ENCODE measurements at regions not wholly inside any gene's neighbourhood (a gene's known extent, or its start where the extent isn't known, plus 50 kb on each side); places are given as distances from the start of the nearest gene placed in this dataset.
"Not testable (repeated sequence)": the region's sequence is repeated elsewhere in the genome, so short reads cannot be mapped to it uniquely, and the experiment has no call there.

GRCh38 chr4:3997386-3997785 is 229.3 kb downstream of the OTOP1 start:
- not testable (repeated sequence) for TF ChIP-seq CTCF (conservative IDR thresholded peaks at IDR 0.05; ENCODE audit: low read length); EZH2phosphoT487 (IDR thresholded peaks at IDR 0.05; ENCODE audit: borderline replicate concordance, low read depth, low read length)

Data from OCI-LY7 (cell line).